ENCODE measurements at regions not wholly inside any gene's neighbourhood (a gene's known extent, or its start where the extent isn't known, plus 50 kb on each side); places are given as distances from the start of the nearest gene placed in this dataset.
"Not testable (repeated sequence)": the region's sequence is repeated elsewhere in the genome, so short reads cannot be mapped to it uniquely, and the experiment has no call there.

DNA sequence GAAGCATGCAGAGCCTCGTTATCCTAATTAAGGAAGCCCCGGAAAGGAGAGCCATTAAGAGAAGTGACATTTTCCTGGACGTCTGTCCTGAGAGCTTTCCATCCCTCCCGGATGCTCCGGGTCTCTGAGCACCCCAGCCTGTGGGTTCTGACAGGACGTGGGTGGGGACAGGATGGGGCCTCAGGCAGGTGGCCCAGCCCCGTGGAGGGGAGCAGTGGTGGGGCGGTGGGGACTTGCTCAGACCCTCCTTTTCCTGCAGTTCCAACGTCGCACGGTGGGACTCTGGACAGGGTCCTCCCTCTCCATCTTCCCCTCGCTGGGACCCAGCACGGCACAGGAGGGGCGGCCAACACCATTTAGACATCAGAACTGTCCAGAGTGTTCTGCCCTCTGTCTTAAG lies 262.9 kb downstream of the ADGRD1 start:
- not testable (repeated sequence) for H3K4me3 ChIP-seq (ENCODE audit: low read depth, low read length); H3K27ac ChIP-seq (ENCODE audit: low read depth, low read length); H3K27me3 ChIP-seq (ENCODE audit: insufficient read depth, low read length); H3K79me2 ChIP-seq (ENCODE audit: control insufficient read depth, insufficient read depth, low read length, unreplicated experiment); H3K4me1 ChIP-seq (ENCODE audit: control insufficient read depth, insufficient read depth, low read length, unreplicated experiment); H3K36me3 ChIP-seq (ENCODE audit: insufficient read depth, low read length); H2AFZ ChIP-seq (ENCODE audit: low read length, unreplicated experiment)

DNA sequence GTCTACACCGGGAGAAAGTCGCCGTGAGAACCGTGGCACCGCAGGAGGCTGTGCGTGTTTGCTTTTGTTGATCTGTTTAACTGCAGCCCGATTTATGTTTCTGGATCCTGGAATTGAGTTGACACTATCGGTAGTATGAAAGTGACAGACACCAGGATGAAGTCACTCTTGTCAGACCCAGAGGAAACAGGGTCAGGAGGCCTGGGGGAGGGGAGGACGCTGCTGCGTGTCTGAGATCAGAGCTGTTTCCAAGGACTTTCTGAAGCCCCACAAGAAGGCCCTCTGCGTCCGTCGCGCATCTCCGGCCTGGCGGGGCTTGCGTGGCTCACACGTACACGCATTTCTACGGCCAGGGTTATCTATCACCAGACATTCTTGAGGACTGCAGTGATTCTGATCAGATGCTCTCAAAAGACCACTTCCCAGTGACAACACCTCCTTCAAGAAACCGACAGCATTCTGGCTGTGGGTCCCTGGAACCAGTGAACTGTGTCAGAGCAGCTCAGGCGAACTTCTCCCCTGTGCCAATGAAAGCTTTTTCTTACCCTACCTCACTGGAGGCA lies 263.4 kb downstream of the ADGRD1 start:
- Histone ChIP-seq H3K27ac (ENCODE audit: low read depth, low read length) (no peak overlapping the region), H3K36me3 (ENCODE audit: insufficient read depth, low read length) (no peaks in the 10 kb centered on the region), H3K4me3 (ENCODE audit: low read depth, low read length) (no peak overlapping the region), H2AFZ (ENCODE audit: low read length, unreplicated experiment) (no peak overlapping the region), H3K79me2 (ENCODE audit: control insufficient read depth, insufficient read depth, low read length, unreplicated experiment) (no peaks in the 10 kb centered on the region), H3K27me3 (ENCODE audit: insufficient read depth, low read length) (no peaks in the 10 kb centered on the region), H3K4me1 (ENCODE audit: control insufficient read depth, insufficient read depth, low read length, unreplicated experiment) (no peaks in the 10 kb centered on the region)

DNA sequence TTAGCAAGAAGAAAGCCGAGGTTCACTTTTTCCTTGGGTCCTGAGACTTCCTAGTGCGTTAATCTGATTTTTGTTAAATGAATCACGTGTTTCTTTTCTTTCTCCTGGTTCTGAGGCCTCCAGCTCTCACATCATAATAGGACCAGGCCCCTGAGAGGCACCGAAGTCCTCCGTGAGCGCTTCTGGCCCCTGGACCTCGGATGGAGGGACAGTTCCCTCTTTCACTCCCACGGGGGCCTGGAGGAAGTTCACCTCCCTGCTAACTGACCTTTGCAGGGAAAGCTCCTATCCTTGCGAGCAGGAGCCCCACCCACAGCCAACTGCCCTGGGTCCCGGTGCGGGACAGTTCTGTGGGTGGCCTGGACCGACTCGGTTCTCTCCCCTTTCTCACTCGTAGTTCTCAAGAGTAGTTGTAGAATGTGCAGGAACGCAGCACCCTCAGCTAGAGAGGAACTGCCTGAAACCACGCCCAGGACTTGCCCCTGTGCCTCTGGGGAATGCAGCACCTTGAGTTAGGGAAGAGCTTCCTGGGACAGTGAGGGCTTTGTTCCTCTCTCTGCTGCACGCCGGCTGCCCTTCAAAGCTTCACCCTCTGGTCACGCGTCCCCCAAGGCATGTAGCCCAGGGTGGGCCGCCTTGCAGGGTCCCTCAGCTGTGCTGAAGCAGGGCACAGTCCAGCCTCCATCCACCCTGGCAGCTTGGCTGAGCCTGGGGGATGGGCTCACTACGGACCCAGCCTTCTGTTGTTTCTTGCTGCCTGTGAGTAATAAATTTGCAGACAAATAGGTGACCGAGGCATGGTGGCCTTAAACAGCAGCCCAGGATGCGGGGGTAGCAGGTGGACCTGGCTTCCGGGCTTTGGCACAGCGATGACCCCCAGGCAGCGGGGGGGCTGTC lies 264.6 kb downstream of the ADGRD1 start:
- Histone ChIP-seq H3K4me3 (ENCODE audit: low read depth, low read length) (no peak overlapping the region), H3K27ac (ENCODE audit: low read depth, low read length) (no peak overlapping the region), H3K36me3 (ENCODE audit: insufficient read depth, low read length) (no peaks in the 10 kb centered on the region), H3K27me3 (ENCODE audit: insufficient read depth, low read length) (no peaks in the 10 kb centered on the region), H2AFZ (ENCODE audit: low read length, unreplicated experiment) (no peak overlapping the region), H3K4me1 (ENCODE audit: control insufficient read depth, insufficient read depth, low read length, unreplicated experiment) (no peaks in the 10 kb centered on the region), H3K79me2 (ENCODE audit: control insufficient read depth, insufficient read depth, low read length, unreplicated experiment) (no peaks in the 10 kb centered on the region)

DNA sequence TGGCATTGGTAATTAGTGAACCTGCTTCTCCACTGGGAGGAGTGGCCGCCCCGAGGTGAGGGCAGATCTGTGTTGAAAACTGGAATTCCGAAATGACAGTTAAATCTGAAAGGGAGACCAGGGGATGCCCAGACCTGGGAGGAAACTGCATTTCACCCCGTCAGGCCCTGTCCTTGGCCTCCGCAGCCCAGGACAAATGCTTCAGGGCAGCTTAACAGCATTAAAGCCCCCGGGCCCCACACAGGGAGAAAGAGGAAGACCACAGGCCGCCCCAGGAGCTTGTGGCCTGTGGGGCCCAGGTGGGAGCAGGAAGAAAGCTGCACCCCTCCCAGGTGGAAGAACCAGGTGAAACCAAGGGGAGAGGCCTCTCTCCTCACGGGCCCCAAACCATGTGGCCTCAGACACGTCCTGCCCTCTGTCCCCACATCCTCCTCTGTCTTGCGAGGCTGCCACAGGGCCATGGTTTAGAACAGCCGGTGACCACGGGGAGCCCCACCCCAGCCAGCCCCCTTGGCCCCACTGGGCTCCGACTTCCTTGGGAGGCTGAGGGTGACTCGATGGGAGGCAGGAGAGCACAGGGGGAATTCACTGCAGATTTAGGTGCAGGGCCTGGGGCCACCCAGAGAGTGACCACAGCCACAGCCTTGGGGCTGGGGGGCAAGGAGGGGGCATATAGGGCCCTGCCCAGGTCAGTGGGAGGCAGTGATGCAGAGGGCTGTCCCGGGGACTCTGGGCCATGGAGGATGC lies 265.4 kb downstream of the ADGRD1 start:
- Histone ChIP-seq H3K27me3 (ENCODE audit: insufficient read depth, low read length) (no peaks in the 10 kb centered on the region), H2AFZ (ENCODE audit: low read length, unreplicated experiment) (no peak overlapping the region), H3K27ac (ENCODE audit: low read depth, low read length) (no peak overlapping the region), H3K4me3 (ENCODE audit: low read depth, low read length) (no peak overlapping the region), H3K79me2 (ENCODE audit: control insufficient read depth, insufficient read depth, low read length, unreplicated experiment) (no peaks in the 10 kb centered on the region), H3K4me1 (ENCODE audit: control insufficient read depth, insufficient read depth, low read length, unreplicated experiment) (no peaks in the 10 kb centered on the region), H3K36me3 (ENCODE audit: insufficient read depth, low read length) (no peaks in the 10 kb centered on the region)

DNA sequence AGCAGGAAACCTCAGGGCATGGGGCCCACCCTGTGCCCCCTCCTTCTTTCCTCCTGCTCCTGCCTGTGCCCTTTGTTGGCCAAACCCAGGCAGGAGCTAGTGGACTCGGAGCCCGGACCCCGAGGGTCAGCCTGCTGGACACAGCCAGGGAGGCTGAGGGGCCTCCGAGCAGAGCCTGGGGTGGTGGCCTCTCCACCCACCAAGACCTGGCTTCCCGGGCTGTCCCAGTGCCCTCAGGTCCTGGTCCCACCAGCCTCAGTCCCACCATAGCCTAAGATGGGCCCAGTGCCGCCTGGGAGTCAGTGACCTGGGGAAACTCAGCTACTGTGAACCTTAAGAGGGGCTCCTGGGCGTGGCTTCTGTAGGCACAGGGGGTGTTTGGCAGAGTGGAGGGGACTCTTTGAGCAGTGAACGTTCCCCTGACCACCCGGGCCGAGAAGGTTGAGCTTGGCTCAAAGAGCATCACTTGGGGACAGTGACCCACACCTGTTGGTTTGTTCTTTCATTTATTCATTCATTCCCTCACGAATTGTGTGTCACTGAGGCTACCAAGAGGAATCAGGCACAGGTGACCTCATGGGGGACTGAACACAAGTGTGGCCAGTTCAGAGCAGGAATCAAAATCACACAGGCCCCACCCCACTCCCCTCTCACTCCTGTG lies 266.1 kb downstream of the ADGRD1 start:
- no peak overlapping the region for H3K27ac ChIP-seq (ENCODE audit: low read depth, low read length)

DNA sequence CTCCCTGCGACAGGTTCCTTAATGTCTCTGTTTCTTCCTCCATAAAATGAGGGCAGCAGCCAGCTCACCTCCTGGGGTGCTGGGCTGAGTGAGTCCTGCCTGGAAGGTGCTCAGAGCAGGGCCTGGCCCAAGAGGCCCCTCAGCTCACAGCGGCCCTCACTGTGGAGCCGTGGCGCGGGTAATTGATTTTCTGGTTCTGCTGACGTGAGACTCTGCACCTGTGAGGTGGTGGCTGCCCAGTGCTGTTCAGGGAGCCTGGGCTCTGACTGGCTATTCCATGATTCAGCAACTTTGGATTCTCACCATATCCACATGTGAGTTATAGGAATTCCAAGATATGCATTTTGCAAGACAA lies 266.6 kb downstream of the ADGRD1 start:
- Histone ChIP-seq H3K27ac (ENCODE audit: low read depth, low read length) (no peak overlapping the region), H3K27me3 (ENCODE audit: insufficient read depth, low read length) (no peaks in the 10 kb centered on the region), H3K4me3 (ENCODE audit: low read depth, low read length) (no peak overlapping the region), H3K36me3 (ENCODE audit: insufficient read depth, low read length) (no peaks in the 10 kb centered on the region), H3K4me1 (ENCODE audit: control insufficient read depth, insufficient read depth, low read length, unreplicated experiment) (no peaks in the 10 kb centered on the region), H2AFZ (ENCODE audit: low read length, unreplicated experiment) (no peak overlapping the region), H3K79me2 (ENCODE audit: control insufficient read depth, insufficient read depth, low read length, unreplicated experiment) (no peaks in the 10 kb centered on the region)

More for the DNA sequence above, 266.1 kb downstream of the ADGRD1 start:
- H3K27me3 ChIP-seq (ENCODE audit: insufficient read depth, low read length): no peaks in the 10 kb centered on the region
- H2AFZ ChIP-seq (ENCODE audit: low read length, unreplicated experiment): no peak overlapping the region
- no peaks in the 10 kb centered on the region for H3K4me1 ChIP-seq (ENCODE audit: control insufficient read depth, insufficient read depth, low read length, unreplicated experiment)
- no peak overlapping the region for H3K4me3 ChIP-seq (ENCODE audit: low read depth, low read length)
- no peaks in the 10 kb centered on the region for H3K36me3 ChIP-seq (ENCODE audit: insufficient read depth, low read length)
- no peaks in the 10 kb centered on the region for H3K79me2 ChIP-seq (ENCODE audit: control insufficient read depth, insufficient read depth, low read length, unreplicated experiment)

DNA sequence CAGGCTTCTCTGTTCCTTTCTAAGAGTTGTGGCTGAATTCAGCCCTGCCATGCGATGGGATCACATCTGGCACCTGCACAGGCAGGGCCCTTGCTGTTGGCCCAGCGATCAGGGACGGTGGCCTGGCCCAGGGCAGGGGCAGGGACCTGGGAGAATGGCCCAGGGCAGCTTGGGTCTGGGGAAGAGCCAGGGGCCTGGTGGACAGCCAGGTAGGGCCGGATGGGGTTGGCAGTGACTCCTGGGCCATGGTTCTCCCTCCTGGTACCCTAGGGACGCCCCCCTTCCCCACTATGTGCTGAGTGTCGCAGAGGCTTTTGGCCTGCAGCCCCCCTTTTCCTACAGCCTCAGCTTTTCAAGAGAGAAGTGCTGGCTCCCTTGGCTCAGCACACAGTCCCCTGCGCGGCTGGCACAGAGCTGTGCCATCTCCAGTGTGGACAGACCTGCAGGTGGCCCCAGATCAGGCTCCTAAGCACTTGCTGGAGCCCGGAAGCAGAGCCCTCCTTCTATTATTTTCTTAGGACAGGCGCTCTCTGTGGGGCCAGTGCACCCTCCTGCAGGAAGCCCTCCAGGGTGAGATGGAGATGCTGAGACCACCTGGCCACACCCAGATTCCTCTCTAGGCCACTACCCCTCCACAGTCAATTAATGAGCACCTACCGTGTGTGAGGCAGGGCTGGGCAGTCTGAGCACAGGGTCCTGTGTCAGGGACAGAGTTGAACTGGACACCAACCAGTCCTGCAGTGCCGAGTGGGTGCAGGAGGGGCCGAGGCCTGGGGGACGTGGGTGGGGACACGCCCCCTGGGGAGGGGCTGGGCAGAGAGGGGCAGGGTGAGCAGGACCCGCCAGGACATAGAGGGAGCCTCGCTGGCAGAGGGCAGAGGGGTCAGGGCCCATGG lies 267.6 kb downstream of the ADGRD1 start:
- no peaks in the 10 kb centered on the region for H3K36me3 ChIP-seq (ENCODE audit: insufficient read depth, low read length)
- no peaks in the 10 kb centered on the region for H3K79me2 ChIP-seq (ENCODE audit: control insufficient read depth, insufficient read depth, low read length, unreplicated experiment)
- no peak overlapping the region for H3K4me3 ChIP-seq (ENCODE audit: low read depth, low read length)
- H3K4me1 ChIP-seq (ENCODE audit: control insufficient read depth, insufficient read depth, low read length, unreplicated experiment): no peaks in the 10 kb centered on the region
- H2AFZ ChIP-seq (ENCODE audit: low read length, unreplicated experiment): no peak overlapping the region
- no peak overlapping the region for H3K27ac ChIP-seq (ENCODE audit: low read depth, low read length)
- no peaks in the 10 kb centered on the region for H3K27me3 ChIP-seq (ENCODE audit: insufficient read depth, low read length)

DNA sequence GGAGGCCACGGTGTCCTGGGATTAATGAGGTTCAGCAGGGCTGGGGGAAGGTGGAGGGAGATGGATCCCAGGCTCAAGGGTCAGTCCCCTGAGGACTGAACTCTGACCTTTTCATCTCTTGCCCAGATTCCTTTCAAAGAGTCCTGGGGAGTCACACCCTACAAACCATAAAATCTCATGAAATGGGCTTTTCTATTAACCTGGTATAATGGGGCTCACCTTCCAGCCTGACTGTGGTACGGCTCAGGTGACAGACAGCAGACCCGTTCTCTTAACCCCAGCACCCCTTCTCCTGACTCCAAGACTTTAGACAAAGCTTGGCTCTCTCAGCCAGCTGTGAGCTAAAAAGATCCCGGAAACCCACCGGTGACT lies 268.2 kb downstream of the ADGRD1 start:
- Histone ChIP-seq H3K4me1 (ENCODE audit: control insufficient read depth, insufficient read depth, low read length, unreplicated experiment) (no peaks in the 10 kb centered on the region), H3K27me3 (ENCODE audit: insufficient read depth, low read length) (no peaks in the 10 kb centered on the region), H3K27ac (ENCODE audit: low read depth, low read length) (no peak overlapping the region), H3K4me3 (ENCODE audit: low read depth, low read length) (no peak overlapping the region), H2AFZ (ENCODE audit: low read length, unreplicated experiment) (no peak overlapping the region), H3K36me3 (ENCODE audit: insufficient read depth, low read length) (no peaks in the 10 kb centered on the region), H3K79me2 (ENCODE audit: control insufficient read depth, insufficient read depth, low read length, unreplicated experiment) (no peaks in the 10 kb centered on the region)

DNA sequence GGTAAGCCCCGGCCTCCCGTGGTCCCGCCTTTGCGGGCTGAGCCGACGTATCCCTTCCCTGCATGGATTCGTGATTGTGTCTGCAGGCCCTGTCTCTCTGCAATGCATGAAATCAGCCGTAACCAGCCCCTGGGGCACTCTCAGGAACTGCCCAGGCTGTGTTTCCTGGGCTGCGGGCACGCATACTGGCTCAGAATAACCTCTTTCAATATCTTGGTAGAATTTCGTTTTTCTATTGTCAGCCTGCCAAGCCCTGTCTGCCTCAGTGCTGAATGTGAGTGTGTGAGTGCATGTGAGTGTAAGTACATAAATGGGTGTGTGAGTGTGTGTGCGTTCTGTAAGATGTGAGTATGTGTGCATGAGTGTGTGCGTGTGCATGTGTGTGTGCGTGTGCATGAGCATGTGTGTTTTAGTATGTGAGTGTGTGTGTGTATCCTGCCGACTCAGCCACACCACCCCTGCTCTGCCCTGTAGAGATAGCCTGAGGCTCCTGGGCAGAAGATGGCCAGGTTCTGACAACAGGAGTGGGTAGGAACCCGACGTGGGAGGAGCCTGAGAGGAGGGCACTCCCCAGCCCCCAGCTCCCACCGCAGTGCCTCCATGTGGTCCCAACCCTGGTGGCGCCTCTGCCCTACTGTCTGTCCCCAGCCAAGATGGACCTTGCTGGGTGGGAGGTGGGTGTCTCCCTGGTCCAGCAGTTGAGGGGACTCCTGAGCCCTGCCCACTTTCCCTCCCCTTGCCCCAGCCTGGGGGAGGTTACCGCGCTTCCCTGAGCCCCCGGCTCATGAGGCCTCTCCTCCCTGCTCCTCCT lies 268.8 kb downstream of the ADGRD1 start:
- H3K79me2 ChIP-seq (ENCODE audit: control insufficient read depth, insufficient read depth, low read length, unreplicated experiment): no peaks in the 10 kb centered on the region
- H2AFZ ChIP-seq (ENCODE audit: low read length, unreplicated experiment): no peak overlapping the region
- no peaks in the 10 kb centered on the region for H3K4me1 ChIP-seq (ENCODE audit: control insufficient read depth, insufficient read depth, low read length, unreplicated experiment)
- H3K27ac ChIP-seq (ENCODE audit: low read depth, low read length): no peak overlapping the region
- no peaks in the 10 kb centered on the region for H3K27me3 ChIP-seq (ENCODE audit: insufficient read depth, low read length)
- no peaks in the 10 kb centered on the region for H3K36me3 ChIP-seq (ENCODE audit: insufficient read depth, low read length)
- no peak overlapping the region for H3K4me3 ChIP-seq (ENCODE audit: low read depth, low read length)

Data from ACC112 (cell line).